AG08395 (cell line): ENCODE measurements at regions not wholly inside any gene's neighbourhood (a gene's known extent, or its start where the extent isn't known, plus 50 kb on each side); places are given as distances from the start of the nearest gene placed in this dataset.
"Not testable (repeated sequence)": the region's sequence is repeated elsewhere in the genome, so short reads cannot be mapped to it uniquely, and the experiment has no call there.

ENCODE experiments used
- DNase-seq: peaks from one replicate; pipeline ENCODE4 v3.0.0; 2012; ENCODE audit warnings: mixed read lengths, low spot score

GRCh38 chr21:25234857-25235801 is 372.2 kb downstream of the MRPL39 start:
- no peak for DNase-seq

- no peak for DNase-seq
Measured at GRCh38 chr21:25220954-25221353, 386.3 kb downstream of the MRPL39 start.

- no peak for DNase-seq
Measured at GRCh38 chr21:25220169-25220568, 387.1 kb downstream of the MRPL39 start.

GRCh38 chr21:25215698-25216384 is 391.4 kb downstream of the MRPL39 start:
- DNase-seq: no peak

- DNase-seq: no peak
Measured at GRCh38 chr21:25214676-25215075, 392.6 kb downstream of the MRPL39 start.

GRCh38 chr21:25199944-25200343 is 407.3 kb downstream of the MRPL39 start:
- DNase-seq: no peak

- no peak for DNase-seq
Measured at GRCh38 chr21:25191141-25191540, 416.1 kb downstream of the MRPL39 start.

- no peak for DNase-seq
Measured at GRCh38 chr21:25189497-25189896, 417.8 kb downstream of the MRPL39 start.

GRCh38 chr21:25188677-25189079 is 418.6 kb downstream of the MRPL39 start:
- DNase-seq: no peak

- no peak for DNase-seq
Measured at GRCh38 chr21:25186273-25186672, 421.0 kb downstream of the MRPL39 start.

- no peak for DNase-seq
Measured at GRCh38 chr21:25183577-25183976, 423.7 kb downstream of the MRPL39 start.

- DNase-seq: not testable (repeated sequence)
Measured at GRCh38 chr21:25181690-25182089, 425.6 kb downstream of the MRPL39 start.

GRCh38 chr21:25179116-25179515 is 428.2 kb downstream of the MRPL39 start:
- peak; percentile 14 for DNase-seq

- no peak for DNase-seq
Measured at GRCh38 chr21:25176637-25177412, 430.5 kb downstream of the MRPL39 start.

- no peak for DNase-seq
Measured at GRCh38 chr21:25175938-25176337, 431.3 kb downstream of the MRPL39 start.

- peak; percentile 32 for DNase-seq
Measured at GRCh38 chr21:25171438-25171837, 435.8 kb downstream of the MRPL39 start.

GRCh38 chr21:25170681-25171080 is 436.6 kb downstream of the MRPL39 start:
- no peak for DNase-seq

- no peak for DNase-seq
Measured at GRCh38 chr21:25169370-25169769, 437.9 kb downstream of the MRPL39 start.

- not testable (repeated sequence) for DNase-seq
Measured at GRCh38 chr21:25166904-25167303, 440.4 kb downstream of the MRPL39 start.

GRCh38 chr21:25161571-25161970 is 445.7 kb downstream of the MRPL39 start:
- no peak for DNase-seq

GRCh38 chr21:25155020-25155419 is 452.3 kb downstream of the MRPL39 start:
- not testable (repeated sequence) for DNase-seq

GRCh38 chr21:25149022-25149421 is 458.3 kb downstream of the MRPL39 start:
- no peak for DNase-seq
